GM18498 (cell line): ENCODE measurements at regions not wholly inside any gene's neighbourhood (a gene's known extent, or its start where the extent isn't known, plus 50 kb on each side); places are given as distances from the start of the nearest gene placed in this dataset.

ENCODE experiments used
- ATAC-seq: cut with Tn5 transposase; IDR thresholded peaks from one replicate; pipeline ENCODE4 v1.9.1; 2021; ENCODE audit warnings: mild to moderate bottlenecking, moderate library complexity; ENCODE audit not compliant: unreplicated experiment

GRCh38 chr12:87119713-87120112, 863.5 kb upstream of the MGAT4C start:
- no peak for ATAC-seq

GRCh38 chr12:87117526-87117925, 861.3 kb upstream of the MGAT4C start:
- no peak for ATAC-seq

GRCh38 chr12:87116780-87117179, 860.6 kb upstream of the MGAT4C start:
- ATAC-seq = no peak

DNA sequence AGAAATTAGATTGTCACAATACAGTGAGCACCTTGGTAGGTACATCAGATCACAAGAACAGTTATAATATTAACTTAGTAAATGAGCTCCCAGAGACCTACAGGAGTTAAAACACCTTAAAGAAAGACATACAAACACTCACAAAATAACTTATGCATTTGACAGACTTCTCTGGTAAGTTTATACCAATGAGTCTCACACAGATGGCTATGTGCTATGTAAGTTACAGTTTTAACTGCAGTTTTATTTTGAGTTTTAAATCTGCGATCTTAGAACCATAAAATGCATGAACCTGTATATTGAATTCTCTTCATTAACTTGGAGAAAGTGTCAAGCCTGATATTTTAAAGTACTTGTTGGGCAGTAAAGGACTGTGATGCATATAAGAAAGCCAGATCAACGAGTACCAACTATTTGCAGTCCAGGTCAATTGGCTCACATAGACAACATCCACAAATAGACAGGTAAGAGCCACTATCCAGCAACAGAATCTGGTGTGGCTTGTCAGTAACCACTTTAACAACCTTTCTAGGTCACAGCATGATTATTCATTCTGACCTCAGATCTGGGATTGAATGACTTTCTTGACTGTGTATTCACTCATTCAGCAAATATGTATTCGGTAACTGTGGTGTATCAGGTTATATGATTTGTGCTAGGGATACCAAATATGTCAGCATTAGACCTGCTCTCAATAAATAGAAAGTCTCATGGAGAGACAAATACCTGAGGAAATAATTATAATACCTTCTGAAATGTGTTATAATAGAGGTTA, 856.6 kb upstream of the MGAT4C start:
- no peak for ATAC-seq

GRCh38 chr12:87107766-87108165, 851.6 kb upstream of the MGAT4C start:
- no peak for ATAC-seq

- no peak for ATAC-seq
These were observed 851.1 kb upstream of the MGAT4C start for GRCh38 chr12:87107270-87107669.

DNA sequence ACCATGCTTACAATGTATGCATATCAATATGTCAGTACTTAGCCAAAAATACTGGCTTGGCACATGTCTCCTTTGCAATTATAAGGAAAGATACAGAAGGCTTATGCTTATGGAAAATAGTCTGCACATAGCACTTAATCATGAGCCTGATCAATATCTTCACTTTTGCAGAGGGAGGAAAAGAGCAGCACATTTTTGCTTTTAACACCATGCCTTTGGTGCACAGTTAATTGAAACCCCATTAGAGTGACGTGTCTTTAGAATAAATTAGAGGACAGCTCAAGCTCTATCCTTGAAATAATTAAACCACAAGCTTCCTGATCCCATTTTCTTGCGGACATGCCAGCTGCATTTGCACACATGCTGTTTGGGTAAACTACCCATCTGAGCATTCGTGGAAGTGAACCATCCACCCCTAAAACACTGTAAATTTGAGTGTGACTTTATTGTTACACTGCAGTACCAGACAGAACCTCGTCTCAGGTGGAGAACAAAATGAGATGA, 839.9 kb upstream of the MGAT4C start:
- ATAC-seq = no peak

DNA sequence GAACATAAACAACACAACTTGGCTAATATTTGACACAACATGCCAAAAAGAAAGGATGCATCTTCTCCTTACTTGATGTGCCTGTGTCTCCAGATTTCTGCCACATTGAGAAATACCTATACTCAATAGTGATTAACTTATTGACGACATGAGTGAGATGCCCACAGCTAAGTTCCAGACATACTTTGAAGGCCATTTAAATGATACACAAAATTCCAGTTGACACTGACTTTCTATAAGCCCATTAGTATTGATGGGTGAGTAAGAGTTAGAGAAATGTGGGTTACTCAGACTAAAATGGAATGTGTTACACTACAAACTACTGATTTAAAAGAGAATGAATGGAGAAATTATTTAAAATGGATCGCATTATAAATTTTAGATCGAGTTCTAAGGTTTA, 838.2 kb upstream of the MGAT4C start:
- ATAC-seq = no peak

DNA sequence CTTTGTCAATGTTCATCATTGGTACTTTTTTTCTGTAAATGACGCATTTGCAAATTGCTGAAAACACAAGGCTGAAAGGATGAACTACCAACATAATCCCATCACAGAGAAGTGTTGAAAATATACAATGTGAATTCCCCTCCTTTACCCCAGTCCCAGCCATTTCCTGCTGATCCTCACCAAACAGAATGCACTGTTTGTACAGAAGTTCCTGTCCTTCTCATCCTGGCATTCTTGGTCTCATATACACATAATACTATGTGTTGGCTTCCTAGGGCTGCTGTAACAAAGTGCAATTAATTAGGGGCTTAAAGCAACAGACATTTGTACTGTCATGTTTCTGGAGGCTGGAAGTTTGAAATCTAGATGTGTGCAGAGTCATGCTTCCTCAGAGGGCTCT, 836.2 kb upstream of the MGAT4C start:
- ATAC-seq = no peak

DNA sequence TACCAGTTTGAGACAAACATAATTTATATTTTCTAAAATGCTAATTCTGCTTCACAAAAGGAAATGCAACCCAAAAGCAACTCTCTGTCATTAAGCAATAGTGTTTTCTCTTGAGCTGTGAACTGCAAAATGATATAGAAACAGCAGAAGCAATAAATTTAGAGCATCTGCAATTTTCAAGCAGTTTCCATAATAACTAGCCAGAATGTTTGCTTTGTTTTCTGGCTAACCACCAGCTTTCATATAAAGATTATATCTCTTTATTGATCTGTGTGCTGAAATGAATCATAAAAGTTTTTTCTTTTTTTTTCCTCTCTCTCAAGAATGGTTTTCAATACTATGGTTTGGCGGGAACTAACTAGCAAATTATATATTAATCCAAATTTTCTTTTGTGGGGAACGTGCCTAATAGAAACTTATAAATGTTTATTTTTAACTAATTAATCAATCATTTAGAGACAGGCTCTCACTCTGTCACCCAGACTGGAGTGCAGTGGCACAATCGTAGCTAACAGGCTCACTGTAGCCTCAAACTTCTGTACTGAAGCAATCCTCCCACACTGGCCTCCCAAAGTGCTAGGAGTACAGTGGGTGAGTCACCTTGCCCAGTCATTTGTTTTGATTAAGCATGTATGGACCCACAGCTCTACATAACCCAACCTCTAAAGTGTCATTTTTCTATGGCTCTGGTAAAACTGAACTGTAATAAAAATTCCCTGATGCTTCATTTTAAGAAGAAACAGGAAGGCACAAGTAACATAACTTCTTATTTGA, 830.1 kb upstream of the MGAT4C start:
- ATAC-seq = no peak

DNA sequence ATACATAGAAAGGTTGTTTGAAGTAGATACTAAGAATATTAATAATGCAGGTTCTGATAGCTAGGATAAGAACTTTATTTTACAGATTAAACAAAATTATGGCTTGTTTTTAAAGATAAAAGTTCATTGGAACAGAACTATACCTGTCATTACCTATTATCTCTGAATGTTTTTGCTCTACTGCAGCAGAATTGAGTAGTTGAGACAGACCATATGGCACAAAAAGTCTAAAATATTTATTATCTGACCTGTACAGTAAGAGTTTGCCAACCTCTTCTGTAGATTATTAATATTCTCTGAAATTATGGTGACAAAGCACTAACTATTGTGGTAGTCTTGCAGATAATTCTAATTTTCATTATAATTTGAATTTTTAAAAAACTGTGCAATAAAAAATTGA, 829.1 kb upstream of the MGAT4C start:
- no peak for ATAC-seq

DNA sequence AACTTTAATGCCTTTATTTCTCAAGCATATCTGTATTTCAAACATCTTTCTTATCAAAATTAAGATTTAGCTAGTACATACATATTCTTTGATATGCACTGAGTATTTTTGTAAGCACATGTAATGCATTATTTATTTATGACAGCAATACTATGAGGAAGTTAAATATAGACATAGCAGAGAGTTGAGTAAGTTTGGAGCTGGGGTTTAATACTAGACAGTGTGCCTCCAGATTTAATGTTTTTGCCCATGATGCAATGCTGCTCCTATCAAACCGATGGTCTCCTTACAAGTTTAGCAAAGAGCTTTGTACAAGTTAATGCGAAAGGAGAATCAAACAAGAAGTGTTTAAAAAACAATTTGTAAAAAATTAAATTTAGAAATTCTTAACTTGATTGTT, 826.6 kb upstream of the MGAT4C start:
- no peak for ATAC-seq

GRCh38 chr12:87074781-87075180, 818.6 kb upstream of the MGAT4C start:
- ATAC-seq = no peak

- ATAC-seq = no peak
These were observed 810.1 kb upstream of the MGAT4C start for GRCh38 chr12:87066326-87066725.

DNA sequence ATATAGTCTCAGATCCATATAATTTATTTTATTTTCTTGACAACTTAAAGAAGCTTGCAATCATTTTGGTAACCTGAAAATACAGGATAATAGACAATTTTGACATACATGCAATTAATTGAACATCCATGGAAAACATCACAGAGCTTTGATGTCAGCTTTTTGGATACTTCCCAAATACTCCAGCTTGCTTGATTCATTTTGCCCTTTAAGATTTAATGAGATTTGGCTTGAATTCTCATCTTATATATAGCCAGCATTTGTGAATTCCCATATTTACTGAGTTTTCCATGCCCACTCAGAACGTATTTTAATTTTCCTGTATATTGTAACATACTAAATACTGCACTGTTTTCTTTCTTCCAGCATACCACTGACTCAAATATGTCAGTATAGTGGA, 803.0 kb upstream of the MGAT4C start:
- ATAC-seq = no peak

- no peak for ATAC-seq
These were observed 798.0 kb upstream of the MGAT4C start for GRCh38 chr12:87054226-87054625.

- no peak for ATAC-seq
These were observed 795.4 kb upstream of the MGAT4C start for GRCh38 chr12:87051621-87052020.

DNA sequence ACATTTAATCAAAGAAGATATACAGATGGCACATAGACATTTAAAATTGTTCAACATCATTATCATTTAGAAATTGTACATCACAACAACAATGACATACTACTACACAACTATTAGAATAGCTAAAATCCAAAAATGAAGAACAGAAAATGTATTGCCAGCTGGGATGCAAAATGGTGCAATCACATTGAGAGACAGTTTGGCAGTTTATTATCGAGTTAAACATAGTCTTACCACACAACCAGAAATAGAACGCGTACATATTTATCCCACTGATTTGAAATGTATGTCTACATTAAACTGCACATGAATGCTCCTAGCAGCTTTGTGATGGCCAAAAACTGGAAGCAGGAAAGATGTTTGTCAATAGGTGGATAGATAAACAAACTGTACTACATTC, 791.5 kb upstream of the MGAT4C start:
- ATAC-seq = no peak

GRCh38 chr12:87039536-87039935, 783.3 kb upstream of the MGAT4C start:
- ATAC-seq = no peak

- ATAC-seq = no peak
These were observed 781.9 kb upstream of the MGAT4C start for GRCh38 chr12:87038098-87038497.

- ATAC-seq = no peak
These were observed 769.8 kb upstream of the MGAT4C start for GRCh38 chr12:87025976-87026375.

DNA sequence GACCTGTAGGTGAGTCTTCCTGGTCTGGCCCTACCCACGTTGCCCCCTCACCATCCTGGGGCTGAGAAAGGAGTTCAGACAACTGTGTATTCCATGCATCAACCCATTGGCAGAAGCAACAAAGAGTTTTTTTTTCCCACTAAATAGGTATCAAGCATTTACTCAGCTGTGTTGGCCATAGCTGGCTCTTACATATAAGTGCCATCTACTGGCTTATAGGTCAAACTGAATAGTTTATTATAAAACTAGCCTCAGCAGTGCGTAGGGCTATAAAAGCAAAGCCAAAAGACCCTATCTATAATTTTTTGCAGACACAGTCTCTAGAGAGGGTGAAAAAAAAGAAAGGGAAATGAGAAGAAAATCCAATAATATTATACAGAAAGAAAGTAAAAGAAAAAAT, 765.2 kb upstream of the MGAT4C start:
- ATAC-seq = no peak
